ENCODE measurements at regions not wholly inside any gene's neighbourhood (a gene's known extent, or its start where the extent isn't known, plus 50 kb on each side); places are given as distances from the start of the nearest gene placed in this dataset.
"Not testable (repeated sequence)": the region's sequence is repeated elsewhere in the genome, so short reads cannot be mapped to it uniquely, and the experiment has no call there.

- H3K36me3 ChIP-seq (ENCODE audit: control insufficient read depth in 2 of 2, insufficient read depth in 2 of 2, low read length in 1 of 2); CTCF ChIA-PET; H3K27ac ChIP-seq (ENCODE audit: control insufficient read depth, insufficient read depth); DNase-seq (ENCODE audit: low read depth, low spot score); H3K9ac ChIP-seq (ENCODE audit: control insufficient read depth, insufficient read depth, low read length); H2AFZ ChIP-seq (ENCODE audit: control insufficient read depth, low read depth, low read length); H3K9me3 ChIP-seq (replicated peaks; ENCODE audit: control insufficient read depth, insufficient read depth, low read length); in situ Hi-C loops (cut with MboI); ATAC-seq; intact Hi-C loops (cut with micrococcal nuclease; ENCODE audit: unreplicated experiment); H3K4me3 ChIP-seq; FAIRE-seq; H3K27me3 ChIP-seq (replicated peaks in 1 of 2; ENCODE audit: control insufficient read depth in 2 of 2, insufficient read depth in 2 of 2, low read length in 1 of 2); BruUV-seq (replicated peaks); POLR2A ChIA-PET; H3K79me2 ChIP-seq (ENCODE audit: control insufficient read depth, insufficient read depth, low read length); H3K4me1 ChIP-seq (ENCODE audit: control insufficient read depth, insufficient read depth, low read length); H4K20me1 ChIP-seq (ENCODE audit: control insufficient read depth, insufficient read depth); H3K4me2 ChIP-seq (ENCODE audit: control insufficient read depth, insufficient read depth); RAD21 ChIA-PET (ENCODE audit: unreplicated experiment); SMC1A ChIA-PET (ENCODE audit: uncharacterized antibody, unreplicated experiment): not testable (repeated sequence)
- WGBS (ENCODE audit: insufficient coverage, insufficient replicate concordance, low lambda C conversion rate, missing lambda C conversion rate) = 97% methylated on average over 10 of the region's 11 CpGs
Measured at GRCh38 chr22:16387543-16387942, 205.1 kb downstream of the CCT8L2 start.

- Histone ChIP-seq H4K20me1 (ENCODE audit: control insufficient read depth, insufficient read depth) (no peaks in the 10 kb centered on the region), H3K27ac (ENCODE audit: control insufficient read depth, insufficient read depth) (no peak overlapping the region), H3K27me3 (replicated peaks in 1 of 2; ENCODE audit: control insufficient read depth in 2 of 2, insufficient read depth in 2 of 2, low read length in 1 of 2) (no peaks in the 10 kb centered on the region), H3K36me3 (ENCODE audit: control insufficient read depth in 2 of 2, insufficient read depth in 2 of 2, low read length in 1 of 2) (no peaks in the 10 kb centered on the region), H2AFZ (ENCODE audit: control insufficient read depth, low read depth, low read length) (no peak overlapping the region), H3K9ac (ENCODE audit: control insufficient read depth, insufficient read depth, low read length) (no peak overlapping the region), H3K9me3 (replicated peaks; ENCODE audit: control insufficient read depth, insufficient read depth, low read length) (no peaks in the 10 kb centered on the region; the same call in 2 of the 3 replicates), H3K4me2 (ENCODE audit: control insufficient read depth, insufficient read depth) (no peak overlapping the region), H3K4me3 (no peak overlapping the region), H3K4me1 (ENCODE audit: control insufficient read depth, insufficient read depth, low read length) (no peaks in the 10 kb centered on the region), H3K79me2 (ENCODE audit: control insufficient read depth, insufficient read depth, low read length) (no peaks in the 10 kb centered on the region)
- ATAC-seq (no peak), FAIRE-seq (no peak), DNase-seq (ENCODE audit: low read depth, low spot score) (no peak)
- ChIA-PET CTCF (no interaction called here), SMC1A (ENCODE audit: uncharacterized antibody, unreplicated experiment) (no interaction called here), POLR2A (no interaction called here), RAD21 (ENCODE audit: unreplicated experiment) (no interaction called here)
- BruUV-seq (replicated peaks) = no TSS peak
- intact Hi-C loops (cut with micrococcal nuclease; ENCODE audit: unreplicated experiment) = no loop called here
- in situ Hi-C loops (cut with MboI) = no loop called here
- WGBS (ENCODE audit: insufficient coverage, insufficient replicate concordance, low lambda C conversion rate, missing lambda C conversion rate) = 78% methylated on average over 6 of the region's 46 CpGs
- no peak for TF ChIP-seq YBX1 (IDR thresholded peaks at IDR 0.05)
- TF ChIP-seq POLR2A (IDR thresholded peaks at IDR 0.05; ENCODE audit: low read depth, low read length) = no peak
- no peak for TF ChIP-seq ZBTB33 (IDR thresholded peaks at IDR 0.05)
- TF ChIP-seq PBX3 (IDR thresholded peaks at IDR 0.05; ENCODE audit: insufficient replicate concordance, low read depth, low read length) = no peak
- TF ChIP-seq CHD1 (IDR thresholded peaks at IDR 0.05; ENCODE audit: low read depth, low read length) = no peak
- TF ChIP-seq USF1 (IDR thresholded peaks at IDR 0.05; ENCODE audit: borderline replicate concordance, extremely low read length, insufficient read depth, low read depth, low read length) = no peak
- TF ChIP-seq NFYB (IDR thresholded peaks at IDR 0.05; ENCODE audit: insufficient read depth, low read depth, low read length) = no peak
- TF ChIP-seq, protein P1, sequence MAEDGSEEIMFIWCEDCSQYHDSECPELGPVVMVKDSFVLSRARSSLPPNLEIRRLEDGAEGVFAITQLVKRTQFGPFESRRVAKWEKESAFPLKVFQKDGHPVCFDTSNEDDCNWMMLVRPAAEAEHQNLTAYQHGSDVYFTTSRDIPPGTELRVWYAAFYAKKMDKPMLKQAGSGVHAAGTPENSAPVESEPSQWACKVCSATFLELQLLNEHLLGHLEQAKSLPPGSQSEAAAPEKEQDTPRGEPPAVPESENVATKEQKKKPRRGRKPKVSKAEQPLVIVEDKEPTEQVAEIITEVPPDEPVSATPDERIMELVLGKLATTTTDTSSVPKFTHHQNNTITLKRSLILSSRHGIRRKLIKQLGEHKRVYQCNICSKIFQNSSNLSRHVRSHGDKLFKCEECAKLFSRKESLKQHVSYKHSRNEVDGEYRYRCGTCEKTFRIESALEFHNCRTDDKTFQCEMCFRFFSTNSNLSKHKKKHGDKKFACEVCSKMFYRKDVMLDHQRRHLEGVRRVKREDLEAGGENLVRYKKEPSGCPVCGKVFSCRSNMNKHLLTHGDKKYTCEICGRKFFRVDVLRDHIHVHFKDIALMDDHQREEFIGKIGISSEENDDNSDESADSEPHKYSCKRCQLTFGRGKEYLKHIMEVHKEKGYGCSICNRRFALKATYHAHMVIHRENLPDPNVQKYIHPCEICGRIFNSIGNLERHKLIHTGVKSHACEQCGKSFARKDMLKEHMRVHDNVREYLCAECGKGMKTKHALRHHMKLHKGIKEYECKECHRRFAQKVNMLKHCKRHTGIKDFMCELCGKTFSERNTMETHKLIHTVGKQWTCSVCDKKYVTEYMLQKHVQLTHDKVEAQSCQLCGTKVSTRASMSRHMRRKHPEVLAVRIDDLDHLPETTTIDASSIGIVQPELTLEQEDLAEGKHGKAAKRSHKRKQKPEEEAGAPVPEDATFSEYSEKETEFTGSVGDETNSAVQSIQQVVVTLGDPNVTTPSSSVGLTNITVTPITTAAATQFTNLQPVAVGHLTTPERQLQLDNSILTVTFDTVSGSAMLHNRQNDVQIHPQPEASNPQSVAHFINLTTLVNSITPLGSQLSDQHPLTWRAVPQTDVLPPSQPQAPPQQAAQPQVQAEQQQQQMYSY (CRISPR knock-in tag; IDR thresholded peaks at IDR 0.05) = no peak
- TF ChIP-seq SUZ12 (IDR thresholded peaks at IDR 0.05; ENCODE audit: unreplicated experiment) = no peak
Measured at GRCh38 chr22:16387088-16387487, 205.5 kb downstream of the CCT8L2 start.

Data from GM12878 (cell line).